ENCODE measurements at regions not wholly inside any gene's neighbourhood (a gene's known extent, or its start where the extent isn't known, plus 50 kb on each side); places are given as distances from the start of the nearest gene placed in this dataset.
"Not testable (repeated sequence)": the region's sequence is repeated elsewhere in the genome, so short reads cannot be mapped to it uniquely, and the experiment has no call there.

DNA sequence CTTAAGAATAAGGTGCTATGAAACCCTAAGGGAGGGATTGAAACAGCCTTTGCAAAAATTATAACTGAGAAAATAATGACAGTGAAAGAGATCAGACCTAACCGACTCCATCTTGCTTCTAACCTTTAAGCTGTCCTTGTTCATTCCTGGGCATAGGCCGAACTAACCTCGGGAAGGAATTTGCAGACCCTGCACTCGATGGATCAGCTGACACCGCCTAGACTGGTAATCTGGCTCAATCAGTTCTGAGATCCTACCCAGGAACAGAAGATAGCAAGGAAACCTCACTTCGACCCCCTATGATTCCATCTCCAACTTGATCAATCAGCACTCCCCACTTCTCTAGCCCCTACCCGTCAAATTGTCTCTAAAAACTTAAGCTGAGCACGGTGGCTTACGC lies 66.6 kb upstream of the GOLGA6L6 start:
- H4K20me1 ChIP-seq (ENCODE audit: insufficient read depth, low read length); H2AK9ac ChIP-seq (replicated peaks; ENCODE audit: low read depth, low read length, poor library complexity); H3K79me1 ChIP-seq (ENCODE audit: low read depth in 1 of 2, low read length in 2 of 2); H4K5ac ChIP-seq (ENCODE audit: low read depth, low read length); H3K4me2 ChIP-seq (ENCODE audit: low read depth, low read length); BruUV-seq (replicated peaks); dilution Hi-C loops (cut with HindIII; ENCODE audit: low sequenced_read_pairs, unreplicated experiment); H2BK5ac ChIP-seq (ENCODE audit: low read depth, low read length, poor library complexity, severe bottlenecking); H2BK120ac ChIP-seq (ENCODE audit: low read depth, low read length); H4K8ac ChIP-seq (ENCODE audit: low read depth in 2 of 2, low read length in 2 of 2); DNase-seq; POLR2A ChIA-PET (ENCODE audit: unreplicated experiment); H2BK15ac ChIP-seq (ENCODE audit: low read depth, low read length); H2AK5ac ChIP-seq (ENCODE audit: low read depth, low read length); H3K18ac ChIP-seq (ENCODE audit: low read depth, low read length); H3K9me1 ChIP-seq (ENCODE audit: insufficient read depth, low read length); H3K23ac ChIP-seq (ENCODE audit: low read depth, low read length); intact Hi-C loops (cut with micrococcal nuclease); H3K27me3 ChIP-seq (ENCODE audit: control insufficient read depth, insufficient read depth, low read length); H3K4me1 ChIP-seq (ENCODE audit: control insufficient read depth, insufficient read depth, low read length); CTCF ChIA-PET; H2AFZ ChIP-seq (replicated peaks; ENCODE audit: low read length, poor library complexity); H3K27ac ChIP-seq (ENCODE audit: insufficient read depth, low read length); H3K36me3 ChIP-seq (ENCODE audit: control insufficient read depth, insufficient read depth, low read length); H3K9ac ChIP-seq (ENCODE audit: low read depth, low read length); H3K56ac ChIP-seq (ENCODE audit: extremely low read depth, insufficient read depth, low read length); H3K14ac ChIP-seq (replicated peaks; ENCODE audit: low read depth, low read length); H2BK20ac ChIP-seq (ENCODE audit: low read depth, low read length); H3K9me3 ChIP-seq (ENCODE audit: control insufficient read depth, insufficient read depth, low read length); H4K91ac ChIP-seq (ENCODE audit: insufficient read depth, low read depth, low read length); in situ Hi-C loops (cut with MboI; ENCODE audit: low sequenced_read_pairs); H3K4me3 ChIP-seq (ENCODE audit: insufficient read depth, low read depth, low read length); ATAC-seq (ENCODE audit: low read depth); H3K4ac ChIP-seq (ENCODE audit: low read depth, low read length): not testable (repeated sequence)
- WGBS, 2 experiments (ENCODE audit: extremely low coverage in 2 of 2, insufficient read length in 1 of 2) = no CpG with 5 or more reads among the region's 9 CpGs

DNA sequence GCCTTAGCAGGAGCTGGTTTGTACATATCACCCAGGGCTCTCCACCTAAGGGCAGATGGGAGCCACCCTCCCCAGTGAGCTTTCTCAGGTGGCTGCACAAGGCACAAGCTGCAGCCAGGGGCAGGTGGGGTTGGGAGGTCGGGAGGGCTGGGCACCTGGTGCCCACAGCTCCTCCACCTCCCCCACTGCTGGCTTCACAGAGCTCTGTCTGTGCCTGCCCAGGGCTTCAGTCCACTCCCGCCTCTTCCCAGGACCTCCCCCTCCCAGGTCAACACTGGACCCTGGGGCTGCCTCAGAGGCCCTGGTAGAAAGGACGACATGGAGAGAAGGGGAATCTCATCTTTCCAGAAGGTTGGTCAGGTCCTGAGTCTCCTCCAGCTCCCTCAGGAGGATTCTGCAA lies 55.6 kb upstream of the GOLGA6L6 start:
- BruUV-seq (replicated peaks); POLR2A ChIA-PET (ENCODE audit: unreplicated experiment); H2BK120ac ChIP-seq (ENCODE audit: low read depth, low read length); H2AK5ac ChIP-seq (ENCODE audit: low read depth, low read length); intact Hi-C loops (cut with micrococcal nuclease); H2BK15ac ChIP-seq (ENCODE audit: low read depth, low read length); H3K14ac ChIP-seq (replicated peaks; ENCODE audit: low read depth, low read length); H2BK5ac ChIP-seq (ENCODE audit: low read depth, low read length, poor library complexity, severe bottlenecking); H2AFZ ChIP-seq (replicated peaks; ENCODE audit: low read length, poor library complexity); H3K56ac ChIP-seq (ENCODE audit: extremely low read depth, insufficient read depth, low read length); H3K36me3 ChIP-seq (ENCODE audit: control insufficient read depth, insufficient read depth, low read length); H4K91ac ChIP-seq (ENCODE audit: insufficient read depth, low read depth, low read length); H3K4me2 ChIP-seq (ENCODE audit: low read depth, low read length); ATAC-seq (ENCODE audit: low read depth); in situ Hi-C loops (cut with MboI; ENCODE audit: low sequenced_read_pairs); H4K20me1 ChIP-seq (ENCODE audit: insufficient read depth, low read length); H3K18ac ChIP-seq (ENCODE audit: low read depth, low read length); H3K27me3 ChIP-seq (ENCODE audit: control insufficient read depth, insufficient read depth, low read length); DNase-seq; H3K4ac ChIP-seq (ENCODE audit: low read depth, low read length); H4K5ac ChIP-seq (ENCODE audit: low read depth, low read length); H3K4me3 ChIP-seq (ENCODE audit: insufficient read depth, low read depth, low read length); H2BK20ac ChIP-seq (ENCODE audit: low read depth, low read length); H3K79me1 ChIP-seq (ENCODE audit: low read depth in 1 of 2, low read length in 2 of 2); H3K27ac ChIP-seq (ENCODE audit: insufficient read depth, low read length); H3K9me3 ChIP-seq (ENCODE audit: control insufficient read depth, insufficient read depth, low read length); H2AK9ac ChIP-seq (replicated peaks; ENCODE audit: low read depth, low read length, poor library complexity); H3K9me1 ChIP-seq (ENCODE audit: insufficient read depth, low read length); H3K4me1 ChIP-seq (ENCODE audit: control insufficient read depth, insufficient read depth, low read length); H3K9ac ChIP-seq (ENCODE audit: low read depth, low read length); H3K23ac ChIP-seq (ENCODE audit: low read depth, low read length); H4K8ac ChIP-seq (ENCODE audit: low read depth in 2 of 2, low read length in 2 of 2); CTCF ChIA-PET; dilution Hi-C loops (cut with HindIII; ENCODE audit: low sequenced_read_pairs, unreplicated experiment): not testable (repeated sequence)
- WGBS, 2 experiments (ENCODE audit: extremely low coverage in 2 of 2, insufficient read length in 1 of 2) = no CpG with 5 or more reads among the region's 3 CpGs
